NCI-H774 (cell line): ENCODE measurements at regions not wholly inside any gene's neighbourhood (a gene's known extent, or its start where the extent isn't known, plus 50 kb on each side); places are given as distances from the start of the nearest gene placed in this dataset.
"Not testable (repeated sequence)": the region's sequence is repeated elsewhere in the genome, so short reads cannot be mapped to it uniquely, and the experiment has no call there.

ENCODE experiments used
- DNase-seq: peaks from one replicate; lab custom pipeline; 2025; lab: John Stamatoyannopoulos, UW

- no peak for DNase-seq
Observed at GRCh38 chr1:242735323-242735722, 210.8 kb upstream of the PLD5 start.

- DNase-seq: no peak
Observed at GRCh38 chr1:242731446-242731845, 206.9 kb upstream of the PLD5 start.

- DNase-seq: no peak
Observed at GRCh38 chr1:242728696-242729095, 204.2 kb upstream of the PLD5 start.

GRCh38 chr1:242723044-242723716 is 198.7 kb upstream of the PLD5 start:
- no peak for DNase-seq

- no peak for DNase-seq
Observed at GRCh38 chr1:242718967-242719366, 194.5 kb upstream of the PLD5 start.

GRCh38 chr1:242712248-242712647 is 187.8 kb upstream of the PLD5 start:
- no peak for DNase-seq

- DNase-seq: no peak
Observed at GRCh38 chr1:242710847-242711246, 186.3 kb upstream of the PLD5 start.

GRCh38 chr1:242710286-242710685 is 185.8 kb upstream of the PLD5 start:
- DNase-seq: no peak

GRCh38 chr1:242703467-242703866 is 179.0 kb upstream of the PLD5 start:
- DNase-seq: no peak

GRCh38 chr1:242692988-242693387 is 168.5 kb upstream of the PLD5 start:
- DNase-seq: no peak

- DNase-seq: peak; percentile 28
Observed at GRCh38 chr1:242691610-242691945, 167.1 kb upstream of the PLD5 start.

- no peak for DNase-seq
Observed at GRCh38 chr1:242690849-242691609, 166.5 kb upstream of the PLD5 start.

GRCh38 chr1:242689378-242689777 is 164.9 kb upstream of the PLD5 start:
- DNase-seq: no peak

GRCh38 chr1:242674951-242675645 is 150.6 kb upstream of the PLD5 start:
- DNase-seq: no peak

- no peak for DNase-seq
Observed at GRCh38 chr1:242673652-242674051, 149.2 kb upstream of the PLD5 start.

GRCh38 chr1:242673165-242673564 is 148.7 kb upstream of the PLD5 start:
- DNase-seq: not testable (repeated sequence)

- DNase-seq: no peak
Observed at GRCh38 chr1:242670019-242670418, 145.5 kb upstream of the PLD5 start.

GRCh38 chr1:242662886-242663285 is 138.4 kb upstream of the PLD5 start:
- no peak for DNase-seq

GRCh38 chr1:242653772-242654171 is 129.3 kb upstream of the PLD5 start:
- not testable (repeated sequence) for DNase-seq

GRCh38 chr1:242651817-242652216 is 127.3 kb upstream of the PLD5 start:
- peak; percentile 40 for DNase-seq

- no peak for DNase-seq
Observed at GRCh38 chr1:242641461-242641860, 117.0 kb upstream of the PLD5 start.

GRCh38 chr1:242639104-242639503 is 114.6 kb upstream of the PLD5 start:
- DNase-seq: no peak

GRCh38 chr1:242634732-242635131 is 110.2 kb upstream of the PLD5 start:
- DNase-seq: no peak
